ENCODE measurements at regions not wholly inside any gene's neighbourhood (a gene's known extent, or its start where the extent isn't known, plus 50 kb on each side); places are given as distances from the start of the nearest gene placed in this dataset.

- peak; percentile 79 to 94 for DNase-seq (ENCODE audit: low spot score in 2 of 2)
- H3K27ac Mint-ChIP-seq = peak overlapping the region; percentile 40 to 76
- peaks cover 5 to 17% of the 10 kb centered on the region in 2 donors for H3K36me3 Mint-ChIP-seq
- H3K9me3 Mint-ChIP-seq = peaks cover 0 to 4% of the 10 kb centered on the region in 2 donors
- ATAC-seq = peak; percentile 85 to 87
These were observed 276.6 kb downstream of the UACA start for GRCh38 chr15:70486451-70487386.

- no peak for DNase-seq (ENCODE audit: low spot score in 2 of 2)
- H3K27ac Mint-ChIP-seq = peak overlapping the region in 1 of 2 donors; percentile 76
- no peak for ATAC-seq
- H3K36me3 Mint-ChIP-seq = peaks cover 5 to 17% of the 10 kb centered on the region in 2 donors
- H3K9me3 Mint-ChIP-seq = peaks cover 0 to 4% of the 10 kb centered on the region in 2 donors
These were observed 277.3 kb downstream of the UACA start for GRCh38 chr15:70486012-70486411.

- Mint-ChIP-seq H3K36me3 (peaks cover 5 to 17% of the 10 kb centered on the region in 2 donors), H3K27ac (no peak overlapping the region), H3K9me3 (peaks cover 0 to 4% of the 10 kb centered on the region in 2 donors)
- no peak for ATAC-seq
- no peak for DNase-seq (ENCODE audit: low spot score in 2 of 2)
These were observed 278.4 kb downstream of the UACA start for GRCh38 chr15:70484993-70485392.

GRCh38 chr15:70483513-70483912, 279.8 kb downstream of the UACA start:
- DNase-seq (ENCODE audit: low spot score in 2 of 2) (no peak), ATAC-seq (no peak)
- H3K9me3 Mint-ChIP-seq = peaks cover 0 to 4% of the 10 kb centered on the region in 2 donors
- no peak overlapping the region for H3K27ac Mint-ChIP-seq
- H3K36me3 Mint-ChIP-seq = peaks cover 5 to 17% of the 10 kb centered on the region in 2 donors

- peak overlapping the region; percentile 27 to 32 for H3K27ac Mint-ChIP-seq
- peaks cover 5 to 17% of the 10 kb centered on the region in 2 donors for H3K36me3 Mint-ChIP-seq
- peaks cover 0 to 4% of the 10 kb centered on the region in 2 donors for H3K9me3 Mint-ChIP-seq
- ATAC-seq (peak; percentile 94), DNase-seq (ENCODE audit: low spot score in 2 of 2) (peak; percentile 73 to 79)
These were observed 283.0 kb downstream of the UACA start for GRCh38 chr15:70480196-70480856.

- peaks cover 5 to 13% of the 10 kb centered on the region in 2 donors for H3K36me3 Mint-ChIP-seq
- peaks cover 0 to 4% of the 10 kb centered on the region in 2 donors for H3K9me3 Mint-ChIP-seq
- ATAC-seq = peak; percentile 17 to 36
- no peak for DNase-seq (ENCODE audit: low spot score in 2 of 2)
- peak overlapping the region; percentile 27 to 32 for H3K27ac Mint-ChIP-seq
These were observed 283.6 kb downstream of the UACA start for GRCh38 chr15:70479785-70480184.

- H3K27ac Mint-ChIP-seq = no peak overlapping the region
- H3K9me3 Mint-ChIP-seq = no peaks in the 10 kb centered on the region
- no peak for DNase-seq (ENCODE audit: low spot score in 2 of 2)
- H3K36me3 Mint-ChIP-seq = peaks cover under 1 to 6% of the 10 kb centered on the region in 2 donors
- no peak for ATAC-seq
These were observed 284.3 kb downstream of the UACA start for GRCh38 chr15:70479056-70479455.

- ATAC-seq = peak; percentile 18 to 39
- DNase-seq (ENCODE audit: low spot score in 2 of 2) = no peak
These were observed 284.9 kb downstream of the UACA start for GRCh38 chr15:70478251-70478990.

GRCh38 chr15:70477750-70478250, 285.6 kb downstream of the UACA start:
- Mint-ChIP-seq H3K27ac (no peak overlapping the region), H3K9me3 (no peaks in the 10 kb centered on the region), H3K36me3 (peaks cover 0 to 6% of the 10 kb centered on the region in 2 donors)
- no peak for DNase-seq (ENCODE audit: low spot score in 2 of 2)
- ATAC-seq = no peak

More at GRCh38 chr15:70478251-70478990, 284.9 kb downstream of the UACA start:
- peaks cover 0 to 6% of the 10 kb centered on the region in 2 donors for H3K36me3 Mint-ChIP-seq
- no peak overlapping the region for H3K27ac Mint-ChIP-seq
- no peaks in the 10 kb centered on the region for H3K9me3 Mint-ChIP-seq

- DNase-seq (ENCODE audit: low spot score in 2 of 2) (no peak), ATAC-seq (no peak)
- Mint-ChIP-seq H3K27ac (no peak overlapping the region), H3K36me3 (no peaks in the 10 kb centered on the region), H3K9me3 (no peaks in the 10 kb centered on the region)
These were observed 286.9 kb downstream of the UACA start for GRCh38 chr15:70476441-70476840.

- Mint-ChIP-seq H3K36me3 (no peaks in the 10 kb centered on the region), H3K9me3 (no peaks in the 10 kb centered on the region), H3K27ac (no peak overlapping the region)
- ATAC-seq (no peak), DNase-seq (ENCODE audit: low spot score in 2 of 2) (no peak)
These were observed 287.4 kb downstream of the UACA start for GRCh38 chr15:70475921-70476320.

- ATAC-seq = no peak
- no peak overlapping the region for H3K27ac Mint-ChIP-seq
- H3K36me3 Mint-ChIP-seq = no peaks in the 10 kb centered on the region
- H3K9me3 Mint-ChIP-seq = no peaks in the 10 kb centered on the region
- no peak for DNase-seq (ENCODE audit: low spot score in 2 of 2)
These were observed 288.0 kb downstream of the UACA start for GRCh38 chr15:70475407-70475781.

GRCh38 chr15:70474471-70475406, 288.6 kb downstream of the UACA start:
- H3K27ac Mint-ChIP-seq = no peak overlapping the region

GRCh38 chr15:70473581-70474370, 289.6 kb downstream of the UACA start:
- Mint-ChIP-seq H3K27ac (no peak overlapping the region), H3K9me3 (no peaks in the 10 kb centered on the region)
- no peak for ATAC-seq

More at GRCh38 chr15:70474471-70475406, 288.6 kb downstream of the UACA start:
- ATAC-seq (peak; percentile 45 to 47), DNase-seq (ENCODE audit: low spot score in 2 of 2) (no peak)
- Mint-ChIP-seq H3K9me3 (no peaks in the 10 kb centered on the region), H3K36me3 (no peaks in the 10 kb centered on the region)

GRCh38 chr15:70471517-70471916, 291.8 kb downstream of the UACA start:
- no peaks in the 10 kb centered on the region for H3K9me3 Mint-ChIP-seq
- ATAC-seq = no peak

More at GRCh38 chr15:70473581-70474370, 289.6 kb downstream of the UACA start:
- H3K36me3 Mint-ChIP-seq = no peaks in the 10 kb centered on the region
- no peak for DNase-seq (ENCODE audit: low spot score in 2 of 2)

More at GRCh38 chr15:70471517-70471916, 291.8 kb downstream of the UACA start:
- Mint-ChIP-seq H3K36me3 (no peaks in the 10 kb centered on the region), H3K27ac (no peak overlapping the region)
- no peak for DNase-seq (ENCODE audit: low spot score in 2 of 2)
